ENCODE measurements at regions not wholly inside any gene's neighbourhood (a gene's known extent, or its start where the extent isn't known, plus 50 kb on each side); places are given as distances from the start of the nearest gene placed in this dataset.

DNA sequence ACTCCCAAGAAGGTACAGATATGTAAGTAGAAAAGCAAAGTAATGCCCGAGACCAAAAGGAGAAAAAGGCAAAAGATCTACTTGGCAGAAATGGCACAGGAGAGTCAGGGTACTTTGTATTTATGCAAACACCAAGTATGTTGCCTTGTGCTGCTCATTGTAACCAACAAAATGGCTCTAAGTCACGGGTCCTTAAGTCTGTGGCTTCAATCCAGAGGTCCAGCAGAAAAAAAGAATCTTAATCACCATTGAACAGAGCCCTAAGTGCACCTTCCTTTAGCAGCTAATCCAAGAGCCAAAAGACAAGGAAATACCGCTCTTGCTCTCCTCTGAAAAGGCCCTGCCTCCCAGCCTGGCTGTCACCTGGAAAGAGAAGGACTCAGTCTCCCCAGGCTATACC, 324.9 kb upstream of the PPARGC1A start:
- no peaks in the 10 kb centered on the region for H3K27me3 ChIP-seq
- no peak overlapping the region for H3K27ac ChIP-seq
- H3K4me3 ChIP-seq = no peak overlapping the region
- H3K36me3 ChIP-seq = no peaks in the 10 kb centered on the region
- H3K4me1 ChIP-seq = no peaks in the 10 kb centered on the region
- DNase-seq (ENCODE audit: low spot score in 2 of 2) = no peak
- no peaks in the 10 kb centered on the region for H3K9me3 ChIP-seq
- TF ChIP-seq POLR2A (IDR thresholded peaks at IDR 0.05) (no peak), POLR2AphosphoS5 (IDR thresholded peaks at IDR 0.05) (no peak), EP300 (IDR thresholded peaks at IDR 0.05) (no peak)
- TF ChIP-seq, protein P1, sequence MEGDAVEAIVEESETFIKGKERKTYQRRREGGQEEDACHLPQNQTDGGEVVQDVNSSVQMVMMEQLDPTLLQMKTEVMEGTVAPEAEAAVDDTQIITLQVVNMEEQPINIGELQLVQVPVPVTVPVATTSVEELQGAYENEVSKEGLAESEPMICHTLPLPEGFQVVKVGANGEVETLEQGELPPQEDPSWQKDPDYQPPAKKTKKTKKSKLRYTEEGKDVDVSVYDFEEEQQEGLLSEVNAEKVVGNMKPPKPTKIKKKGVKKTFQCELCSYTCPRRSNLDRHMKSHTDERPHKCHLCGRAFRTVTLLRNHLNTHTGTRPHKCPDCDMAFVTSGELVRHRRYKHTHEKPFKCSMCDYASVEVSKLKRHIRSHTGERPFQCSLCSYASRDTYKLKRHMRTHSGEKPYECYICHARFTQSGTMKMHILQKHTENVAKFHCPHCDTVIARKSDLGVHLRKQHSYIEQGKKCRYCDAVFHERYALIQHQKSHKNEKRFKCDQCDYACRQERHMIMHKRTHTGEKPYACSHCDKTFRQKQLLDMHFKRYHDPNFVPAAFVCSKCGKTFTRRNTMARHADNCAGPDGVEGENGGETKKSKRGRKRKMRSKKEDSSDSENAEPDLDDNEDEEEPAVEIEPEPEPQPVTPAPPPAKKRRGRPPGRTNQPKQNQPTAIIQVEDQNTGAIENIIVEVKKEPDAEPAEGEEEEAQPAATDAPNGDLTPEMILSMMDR (IDR thresholded peaks at IDR 0.05) = no peak
- WGBS = 79% methylated on average over 3 of the region's 3 CpGs

DNA sequence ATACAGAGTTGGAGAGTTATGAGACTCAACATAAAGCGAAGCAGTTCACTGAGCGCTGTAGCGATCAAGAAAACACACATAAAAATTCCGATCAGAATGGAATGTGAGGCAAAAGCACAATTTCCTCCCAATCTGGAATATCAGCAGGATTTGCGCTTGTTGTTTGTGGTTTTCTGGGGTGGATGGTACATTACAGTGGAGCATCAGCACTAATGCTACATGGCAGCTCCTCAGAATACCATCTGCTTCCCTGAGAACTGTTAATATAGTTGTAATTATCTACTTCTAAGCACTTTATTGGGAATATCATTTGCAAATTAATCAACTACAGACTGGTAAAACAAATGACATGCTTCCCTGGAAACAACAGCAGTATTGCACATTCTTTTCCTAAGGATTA, 324.1 kb upstream of the PPARGC1A start:
- Histone ChIP-seq H3K27me3 (no peaks in the 10 kb centered on the region), H3K27ac (no peak overlapping the region), H3K4me1 (no peaks in the 10 kb centered on the region), H3K9me3 (no peaks in the 10 kb centered on the region), H3K4me3 (no peak overlapping the region), H3K36me3 (no peaks in the 10 kb centered on the region)
- WGBS = 79% methylated on average over 5 of the region's 5 CpGs
- TF ChIP-seq, protein P1 (IDR thresholded peaks at IDR 0.05) = no peak
- TF ChIP-seq EP300 (IDR thresholded peaks at IDR 0.05) = no peak
- TF ChIP-seq POLR2AphosphoS5 (IDR thresholded peaks at IDR 0.05) = no peak
- DNase-seq (ENCODE audit: low spot score in 2 of 2) = no peak

- Histone ChIP-seq H3K27ac (no peak overlapping the region), H3K4me3 (no peak overlapping the region), H3K36me3 (no peaks in the 10 kb centered on the region), H3K27me3 (no peaks in the 10 kb centered on the region), H3K4me1 (no peaks in the 10 kb centered on the region), H3K9me3 (no peaks in the 10 kb centered on the region)
- no peak for TF ChIP-seq EP300 (IDR thresholded peaks at IDR 0.05)
- TF ChIP-seq, protein P1 (IDR thresholded peaks at IDR 0.05) = no peak
- no peak for TF ChIP-seq POLR2A (IDR thresholded peaks at IDR 0.05)
- TF ChIP-seq POLR2AphosphoS5 (IDR thresholded peaks at IDR 0.05) = no peak
- no peak for DNase-seq (ENCODE audit: low spot score in 2 of 2)
- WGBS = 93% methylated on average over 4 of the region's 4 CpGs
Observed at GRCh38 chr4:24212642-24213041, 322.8 kb upstream of the PPARGC1A start.

GRCh38 chr4:24211856-24212255, 322.0 kb upstream of the PPARGC1A start:
- no peak overlapping the region for H3K4me3 ChIP-seq
- H3K4me1 ChIP-seq = no peaks in the 10 kb centered on the region
- no peaks in the 10 kb centered on the region for H3K9me3 ChIP-seq
- TF ChIP-seq, protein P1 (IDR thresholded peaks at IDR 0.05) = no peak
- TF ChIP-seq POLR2A (IDR thresholded peaks at IDR 0.05) (no peak), EP300 (IDR thresholded peaks at IDR 0.05) (no peak), POLR2AphosphoS5 (IDR thresholded peaks at IDR 0.05) (no peak)
- 77% methylated on average over 10 of the region's 10 CpGs for WGBS
- no peak for DNase-seq (ENCODE audit: low spot score in 2 of 2)
- H3K36me3 ChIP-seq = no peaks in the 10 kb centered on the region
- no peaks in the 10 kb centered on the region for H3K27me3 ChIP-seq
- H3K27ac ChIP-seq = no peak overlapping the region

DNA sequence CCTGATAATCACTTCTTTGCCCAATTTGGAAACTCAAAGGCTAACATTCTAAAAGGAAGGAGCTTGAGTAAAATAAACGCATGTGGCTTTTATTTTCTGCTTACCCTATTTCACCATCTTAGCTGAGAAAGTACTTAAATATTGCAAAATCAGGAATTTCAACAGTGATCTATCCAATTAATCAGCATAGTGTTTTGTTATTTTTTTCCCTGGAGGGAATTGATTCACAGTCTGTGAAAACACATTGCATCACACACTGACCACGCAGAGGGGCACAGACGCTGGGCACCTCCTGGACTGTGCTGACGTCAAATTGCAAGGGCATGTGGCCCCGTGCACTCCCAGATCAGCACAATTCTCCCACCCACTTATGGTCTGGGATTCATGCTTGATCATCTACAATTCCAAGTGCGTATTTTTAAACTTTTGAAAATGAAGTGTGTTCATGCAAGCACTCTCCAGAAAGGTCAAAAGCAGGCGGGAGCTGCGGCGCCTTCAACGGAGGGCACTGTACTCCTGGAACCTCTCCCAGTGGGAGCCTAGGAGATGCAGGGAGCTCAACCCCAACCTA, 320.6 kb upstream of the PPARGC1A start:
- Histone ChIP-seq H3K9me3 (no peaks in the 10 kb centered on the region), H3K36me3 (no peaks in the 10 kb centered on the region), H3K27me3 (no peaks in the 10 kb centered on the region), H3K4me3 (no peak overlapping the region), H3K4me1 (no peaks in the 10 kb centered on the region), H3K27ac (peak overlapping the region; percentile 64)
- DNase-seq (ENCODE audit: low spot score in 2 of 2) = peak; percentile 86 to 91
- TF ChIP-seq POLR2A (IDR thresholded peaks at IDR 0.05) = no peak
- peak; percentile 35 to 89 (median 69) for TF ChIP-seq POLR2AphosphoS5 (IDR thresholded peaks at IDR 0.05)
- WGBS = 63% methylated on average over 10 of the region's 10 CpGs

DNA sequence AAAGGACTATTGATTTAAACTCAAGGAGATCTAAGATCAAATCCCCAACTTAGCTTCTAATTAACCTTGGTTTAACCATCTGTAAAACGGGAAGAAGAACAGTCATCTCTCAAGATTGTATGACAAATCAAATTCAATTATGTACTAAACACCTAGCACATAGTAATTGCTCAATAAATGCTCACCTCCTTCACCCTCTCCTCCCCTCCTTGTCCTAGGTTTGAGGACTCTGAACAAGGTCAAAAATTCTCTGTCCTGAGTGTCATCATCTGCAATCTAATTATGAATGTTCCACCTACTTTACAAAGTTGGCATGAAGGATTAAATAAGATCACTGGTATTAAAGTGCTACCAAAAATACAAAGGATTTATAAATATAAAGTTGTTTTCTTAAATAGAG, 320.1 kb upstream of the PPARGC1A start:
- TF ChIP-seq POLR2AphosphoS5 (IDR thresholded peaks at IDR 0.05) (no peak), EP300 (IDR thresholded peaks at IDR 0.05) (no peak), POLR2A (IDR thresholded peaks at IDR 0.05) (no peak)
- TF ChIP-seq, protein P1 (IDR thresholded peaks at IDR 0.05) = no peak
- H3K36me3 ChIP-seq = no peaks in the 10 kb centered on the region
- no peak overlapping the region for H3K4me3 ChIP-seq
- H3K27ac ChIP-seq = no peak overlapping the region
- H3K9me3 ChIP-seq = no peaks in the 10 kb centered on the region
- no peak for DNase-seq (ENCODE audit: low spot score in 2 of 2)
- WGBS = 76% methylated on average over 1 of the region's 1 CpG
- no peaks in the 10 kb centered on the region for H3K27me3 ChIP-seq
- no peaks in the 10 kb centered on the region for H3K4me1 ChIP-seq

Data from suprapubic skin (tissue), 4 donors.